Panc1 (cell line): ENCODE measurements at regions not wholly inside any gene's neighbourhood (a gene's known extent, or its start where the extent isn't known, plus 50 kb on each side); places are given as distances from the start of the nearest gene placed in this dataset.

Experiments used
- ATAC-seq: fragments of 200-7000 bp; cut with Tn5 transposase; 2 replicates; pipeline ENCODE4 v1.9.1; 2020; ENCODE audit warnings: mild to moderate bottlenecking, moderate library complexity
- BruUV-seq: library from RNA; stranded (reverse); fragments of 400-500 nt; replicated peaks from 2 replicates; lab custom pipeline; 2021; lab: Mats Ljungman, UMichigan
- CTCF ChIA-PET: fragments of 300-600 bp; sonication (Branson Sonifier 250); formaldehyde crosslinking; loops from one replicate; lab custom pipeline; 2022; ENCODE audit warnings: antibody characterized with exemption; lab: Charles Lee
- POLR2A ChIA-PET: fragments of 300-600 bp; sonication (Branson Sonifier 250); formaldehyde crosslinking; loops from one replicate; lab custom pipeline; 2022; ENCODE audit warnings: antibody characterized with exemption; lab: Charles Lee
- DNase-seq: peaks from one replicate; pipeline ENCODE4 v3.0.0-alpha.2; 2010; ENCODE audit warnings: low read depth, low spot score
- H3K27ac ChIP-seq: 2 replicates; pipeline ENCODE4 v1.5.1; 2011; ENCODE audit warnings: mild to moderate bottlenecking, low read length, inconsistent platforms
- H3K27me3 ChIP-seq: fragments of 200-500 bp; sonication (Bioruptor generic); 2 replicates; pipeline ENCODE4 v1.6.0; 2014; ENCODE audit warnings: low read length, inconsistent platforms; ENCODE audit not compliant: control insufficient read depth, insufficient read depth
- H3K36me3 ChIP-seq: fragments of 200-500 bp; sonication (Bioruptor generic); 2 replicates; pipeline ENCODE4 v1.5.1; 2014; ENCODE audit warnings: inconsistent platforms, mild to moderate bottlenecking, low read length, moderate library complexity; ENCODE audit not compliant: control insufficient read depth, insufficient read depth
- H3K4me1 ChIP-seq: 2 replicates; pipeline ENCODE4 v1.5.1; 2011; ENCODE audit warnings: inconsistent platforms, mild to moderate bottlenecking, low read length, moderate library complexity; ENCODE audit not compliant: control insufficient read depth, insufficient read depth
- H3K4me3 ChIP-seq, 2 experiments: 2 replicates each; pipeline ENCODE4 v1.5.1; 2011 to 2012; ENCODE audit warnings: low read depth in 2 of 2, low read length in 2 of 2, mild to moderate bottlenecking in 2 of 2, inconsistent platforms in 1 of 2, moderate library complexity in 1 of 2
- H3K9me3 ChIP-seq: fragments of 200-500 bp; sonication (Bioruptor generic); 2 replicates; pipeline ENCODE4 v1.5.1; 2014; ENCODE audit warnings: low read depth, mild to moderate bottlenecking, inconsistent platforms, low read length, moderate library complexity; ENCODE audit not compliant: control insufficient read depth, insufficient read depth
- CTCF ChIP-seq: fragments of 450-650 bp; IDR thresholded peaks from 2 replicates; pipeline ENCODE4 v1.5.1; 2017; ENCODE audit warnings: mild to moderate bottlenecking
- POLR2AphosphoS5 ChIP-seq: IDR thresholded peaks from 2 replicates; pipeline ENCODE4 v1.6.1; 2012; ENCODE audit warnings: mild to moderate bottlenecking, low read depth, low read length, moderate library complexity
- REST ChIP-seq, 2 experiments: IDR thresholded peaks; 2 replicates each; pipeline ENCODE4 v1.6.1; 2011 to 2012; ENCODE audit warnings: low read depth in 2 of 2, control low read depth in 1 of 2, low read length in 1 of 2, mild to moderate bottlenecking in 1 of 2, moderate library complexity in 1 of 2; ENCODE audit not compliant: insufficient read depth in 1 of 2
- SIN3A ChIP-seq: IDR thresholded peaks from 2 replicates; pipeline ENCODE4 v1.6.1; 2012; ENCODE audit warnings: low read depth, mild to moderate bottlenecking, low read length, moderate library complexity, borderline replicate concordance; ENCODE audit not compliant: insufficient read depth
- TCF7L2 ChIP-seq: IDR thresholded peaks from 2 replicates; pipeline ENCODE4 v1.6.1; 2011; ENCODE audit warnings: mild to moderate bottlenecking, low read depth, low read length, inconsistent platforms
- in situ Hi-C: cut with HindIII; loops from 2 replicates; pipeline ENCODE4 v1.10.0; 2016; ENCODE audit warnings: low sequenced_read_pairs, low pct_unique_long_range_greater_than_20kb
- intact Hi-C: fragments of 100-400 bp; cut with micrococcal nuclease; formaldehyde crosslinking; loops from one replicate; pipeline ENCODE4 v1.10.0; 2022; ENCODE audit not compliant: unreplicated experiment

- Histone ChIP-seq H3K9me3 (no peaks in the 10 kb centered on the region), H3K27me3 (no peaks in the 10 kb centered on the region), H3K27ac (no peak overlapping the region), H3K36me3 (no peaks in the 10 kb centered on the region), H3K4me1 (no peaks in the 10 kb centered on the region), H3K4me3 (no peak overlapping the region)
- intact Hi-C loops, result no loop called here
- ChIA-PET CTCF (interaction anchor here (0.6 kb wide), 1 partner anchor 11 kb away, joined by 3 read pairs; no protein-coding TSS in a partner anchor), POLR2A (no interaction called here)
- BruUV-seq, result no TSS peak
- no peak for DNase-seq
- no peak for TF ChIP-seq SIN3A
- no peak for TF ChIP-seq POLR2AphosphoS5
- TF ChIP-seq CTCF, result no peak
- TF ChIP-seq TCF7L2, result no peak
- no peak for TF ChIP-seq REST (IDR thresholded peaks at IDR 0.05; ENCODE audit: insufficient read depth in 1 of 2, low read depth in 2 of 2, low read length in 1 of 2)
- ATAC-seq, result no peak
- in situ Hi-C loops, result no loop called here
These were observed 363.3 kb downstream of the CDC14C start for GRCh38 chr7:49287653-49288052.

GRCh38 chr7:49294611-49295010 is 370.3 kb downstream of the CDC14C start:
- intact Hi-C loops, result no loop called here
- Histone ChIP-seq H3K27me3 (no peaks in the 10 kb centered on the region), H3K4me3 (no peak overlapping the region), H3K4me1 (no peaks in the 10 kb centered on the region), H3K9me3 (no peaks in the 10 kb centered on the region), H3K36me3 (no peaks in the 10 kb centered on the region), H3K27ac (no peak overlapping the region)
- no peak for ATAC-seq
- no TSS peak for BruUV-seq
- ChIA-PET CTCF (interaction anchor here (0.6 kb wide), 1 partner anchor 272 kb away, joined by 3 read pairs; no protein-coding TSS in a partner anchor), POLR2A (no interaction called here)
- TF ChIP-seq TCF7L2 (no peak), POLR2AphosphoS5 (no peak), REST (IDR thresholded peaks at IDR 0.05; ENCODE audit: insufficient read depth in 1 of 2, low read depth in 2 of 2, low read length in 1 of 2) (no peak), CTCF (no peak), SIN3A (no peak)
- in situ Hi-C loops, result no loop called here
- no peak for DNase-seq
